Loucy (cell line): ENCODE measurements at regions not wholly inside any gene's neighbourhood (a gene's known extent, or its start where the extent isn't known, plus 50 kb on each side); places are given as distances from the start of the nearest gene placed in this dataset.

Source experiments
- H2AFZ ChIP-seq: fragments of 200-600 bp; sonication (generic); 2 replicates; pipeline ENCODE4 v1.6.0; 2016; ENCODE audit warnings: antibody characterized with exemption, mild to moderate bottlenecking, low read length, moderate library complexity
- H3F3A ChIP-seq: fragments of 200-600 bp; 2 replicates; pipeline ENCODE4 v1.6.0; 2016; ENCODE audit warnings: antibody characterized with exemption, low read depth, mild to moderate bottlenecking
- H3K27me3 ChIP-seq: fragments of 200-600 bp; sonication (generic); 2 replicates; pipeline ENCODE4 v1.6.1; 2014; ENCODE audit warnings: low read length, mild to moderate bottlenecking; ENCODE audit not compliant: insufficient read depth, poor library complexity, severe bottlenecking
- H3K36me3 ChIP-seq: fragments of 200-600 bp; sonication (generic); 2 replicates; pipeline ENCODE4 v1.6.1; 2016; ENCODE audit warnings: low read length; ENCODE audit not compliant: insufficient read depth
- H3K4me1 ChIP-seq: fragments of 200-600 bp; sonication (generic); 2 replicates; pipeline ENCODE4 v1.5.1; 2014; ENCODE audit warnings: low read length, mild to moderate bottlenecking; ENCODE audit not compliant: insufficient read depth, poor library complexity, severe bottlenecking
- H3K4me2 ChIP-seq: fragments of 200-600 bp; sonication (generic); 2 replicates; pipeline ENCODE4 v1.6.0; 2014; ENCODE audit warnings: antibody characterized with exemption, low read length, low read depth, mild to moderate bottlenecking; ENCODE audit not compliant: poor library complexity, severe bottlenecking
- H3K4me3 ChIP-seq: fragments of 200-600 bp; sonication (generic); 2 replicates; pipeline ENCODE4 v1.5.1; 2014; ENCODE audit warnings: low read length, mild to moderate bottlenecking, mixed read lengths; ENCODE audit not compliant: poor library complexity, severe bottlenecking
- H3K79me2 ChIP-seq: fragments of 200-600 bp; sonication (generic); 2 replicates; pipeline ENCODE4 v1.6.1; 2014; ENCODE audit warnings: low read length; ENCODE audit not compliant: insufficient read depth
- H3K9ac ChIP-seq: fragments of 200-600 bp; sonication (generic); 2 replicates; pipeline ENCODE4 v1.6.0; 2014; ENCODE audit warnings: mild to moderate bottlenecking, low read depth, low read length, moderate library complexity; ENCODE audit not compliant: poor library complexity, severe bottlenecking
- H3K9me2 ChIP-seq: fragments of 200-600 bp; sonication (generic); replicated peaks from 2 replicates; pipeline ENCODE4 v1.6.1; 2016; ENCODE audit warnings: low read depth, low read length, mixed read lengths
- H3K9me3 ChIP-seq: fragments of 200-600 bp; sonication (generic); 2 replicates; pipeline ENCODE4 v1.6.1; 2014; ENCODE audit warnings: mild to moderate bottlenecking, antibody characterized with exemption, low read length, low read depth; ENCODE audit not compliant: insufficient read depth
- H4K20me1 ChIP-seq: fragments of 200-600 bp; sonication (generic); 2 replicates; pipeline ENCODE4 v1.6.0; 2014; ENCODE audit warnings: antibody characterized with exemption, low read length, mild to moderate bottlenecking; ENCODE audit not compliant: insufficient read depth, poor library complexity, severe bottlenecking
- CTCF ChIP-seq: fragments of 200-600 bp; sonication (generic); conservative IDR thresholded peaks from 2 replicates; pipeline ENCODE4 v1.5.1; 2014; ENCODE audit warnings: mild to moderate bottlenecking, antibody characterized with exemption, low read length
- EZH2phosphoT487 ChIP-seq: fragments of 200-600 bp; IDR thresholded peaks from 2 replicates; pipeline ENCODE4 v1.6.1; 2018; ENCODE audit warnings: antibody characterized with exemption, mild to moderate bottlenecking, moderate library complexity, borderline replicate concordance

GRCh38 chr12:83185241-83185640, 498.5 kb downstream of the TMTC2 start:
- Histone ChIP-seq H3K9ac (no peak overlapping the region), H2AFZ (no peak overlapping the region), H3F3A (no peaks in the 10 kb centered on the region), H3K4me1 (no peaks in the 10 kb centered on the region), H4K20me1 (no peaks in the 10 kb centered on the region), H3K9me2 (no peaks in the 10 kb centered on the region), H3K79me2 (no peaks in the 10 kb centered on the region), H3K9me3 (no peaks in the 10 kb centered on the region), H3K36me3 (no peaks in the 10 kb centered on the region), H3K4me3 (no peak overlapping the region), H3K27me3 (no peaks in the 10 kb centered on the region), H3K4me2 (no peak overlapping the region)
- TF ChIP-seq CTCF (no peak), EZH2phosphoT487 (no peak)
